AG04450 (cell line): ENCODE measurements at regions not wholly inside any gene's neighbourhood (a gene's known extent, or its start where the extent isn't known, plus 50 kb on each side); places are given as distances from the start of the nearest gene placed in this dataset.

Source experiments
- CTCF ChIA-PET: fragments of 300-600, 350-600 bp; formaldehyde crosslinking; extraction: SDS; loops from one replicate; lab custom pipeline; 2022; ENCODE audit warnings: antibody characterized with exemption, inconsistent platforms; lab: Charles Lee
- POLR2A ChIA-PET: fragments of 350-600 bp; formaldehyde crosslinking; extraction: SDS; loops from one replicate; lab custom pipeline; 2021; ENCODE audit warnings: antibody characterized with exemption, inconsistent platforms; lab: Yijun Ruan, JAX
- DNase-seq: peaks from one replicate; pipeline ENCODE4 v3.0.0-alpha.2; 2011; ENCODE audit warnings: low read depth, low spot score
- H3K27ac ChIP-seq: one replicate; pipeline ENCODE4 v1.5.1; 2012; ENCODE audit warnings: low read depth, low read length, control low read depth
- H3K27me3 ChIP-seq: one replicate; pipeline ENCODE4 v1.6.0; 2012; ENCODE audit warnings: low read length; ENCODE audit not compliant: control insufficient read depth, insufficient read depth
- H3K4me3 ChIP-seq: 2 replicates; pipeline ENCODE4 v1.5.1; 2011; ENCODE audit warnings: mild to moderate bottlenecking, low read depth, low read length, control low read depth
- H3K9me3 ChIP-seq: 2 replicates; pipeline ENCODE4 v1.5.1; 2012; ENCODE audit warnings: low read length; ENCODE audit not compliant: control insufficient read depth, insufficient read depth
- CTCF ChIP-seq: IDR thresholded peaks from 2 replicates; pipeline ENCODE4 v1.5.1; 2011; ENCODE audit warnings: low read depth, low read length, control low read depth, inconsistent platforms

GRCh38 chr4:62872856-62873255, 1536.4 kb downstream of the TECRL start:
- ChIA-PET POLR2A (no interaction called here), CTCF (no interaction called here)
- no peaks in the 10 kb centered on the region for H3K27me3 ChIP-seq
- no peak overlapping the region for H3K27ac ChIP-seq
- DNase-seq: no peak
- no peak for TF ChIP-seq CTCF
- no peak overlapping the region for H3K4me3 ChIP-seq
- peaks cover 11% of the 10 kb centered on the region; the same call in 1 of the 2 replicates for H3K9me3 ChIP-seq

DNA sequence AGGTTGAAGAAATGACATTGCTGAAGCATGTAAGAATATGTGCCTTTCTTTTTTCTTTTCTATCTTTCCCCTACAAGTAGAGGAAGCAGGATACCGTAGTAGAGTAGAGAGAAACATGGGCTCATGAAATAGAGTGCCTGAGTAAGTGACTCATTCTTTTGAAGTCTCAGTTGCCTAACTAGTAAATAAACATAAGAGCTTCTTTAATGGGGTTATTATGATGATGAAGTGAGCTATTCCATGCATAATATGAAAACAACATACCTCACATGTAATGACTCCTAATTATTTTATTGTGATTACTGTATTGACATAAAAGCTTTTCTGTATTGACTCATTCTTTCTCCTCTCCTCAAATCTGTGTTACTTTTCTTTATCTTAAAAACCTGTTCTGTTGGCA, 1538.2 kb downstream of the TECRL start:
- Histone ChIP-seq H3K27me3 (no peaks in the 10 kb centered on the region), H3K9me3 (peaks cover 15% of the 10 kb centered on the region; the same call in 1 of the 2 replicates), H3K4me3 (no peak overlapping the region), H3K27ac (no peak overlapping the region)
- ChIA-PET CTCF (no interaction called here), POLR2A (no interaction called here)
- TF ChIP-seq CTCF: no peak
- DNase-seq: no peak

DNA sequence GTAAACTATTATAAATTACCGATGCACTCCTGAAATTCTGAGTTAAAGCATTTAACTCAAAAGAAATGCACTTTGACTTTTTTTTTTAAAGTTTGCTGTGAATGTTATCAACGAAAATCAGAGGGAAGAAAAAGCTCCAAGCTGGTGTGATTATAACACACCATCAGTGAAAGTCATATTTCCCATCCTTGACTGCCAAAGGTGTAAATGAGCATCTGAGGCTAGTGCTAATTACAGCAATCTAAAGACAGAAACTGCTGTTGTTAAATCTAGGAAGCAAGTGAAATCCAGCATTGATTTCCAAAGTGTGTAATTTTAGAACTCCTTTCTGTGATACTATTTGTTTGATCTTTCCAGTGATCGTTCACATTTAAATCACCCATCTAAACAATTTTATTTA, 1538.8 kb downstream of the TECRL start:
- H3K4me3 ChIP-seq: no peak overlapping the region
- no peak for TF ChIP-seq CTCF
- peaks cover 18% of the 10 kb centered on the region; the same call in 1 of the 2 replicates for H3K9me3 ChIP-seq
- no peak for DNase-seq
- ChIA-PET CTCF (no interaction called here), POLR2A (no interaction called here)
- H3K27ac ChIP-seq: no peak overlapping the region
- no peaks in the 10 kb centered on the region for H3K27me3 ChIP-seq

DNA sequence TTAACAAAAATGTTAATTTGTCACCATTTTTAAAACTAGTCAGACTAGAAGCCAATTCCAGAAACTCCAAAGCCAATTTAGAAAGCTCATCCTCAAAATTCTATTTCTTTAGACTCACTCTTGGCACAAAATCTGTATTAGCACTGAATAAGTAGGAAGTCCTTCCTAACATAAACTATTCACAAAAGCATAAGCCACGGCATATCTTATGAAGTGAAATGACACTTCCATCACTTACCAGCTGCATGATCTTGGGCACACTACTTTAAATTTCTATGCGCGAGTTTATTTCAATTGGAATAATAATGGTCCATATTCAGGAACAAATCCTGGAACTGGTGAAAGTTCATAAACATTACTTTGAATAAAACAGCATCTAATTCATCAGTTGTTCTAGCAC, 1544.0 kb downstream of the TECRL start:
- Histone ChIP-seq H3K4me3 (no peak overlapping the region), H3K9me3 (peaks cover 8% of the 10 kb centered on the region; the same call in 1 of the 2 replicates), H3K27me3 (no peaks in the 10 kb centered on the region), H3K27ac (no peak overlapping the region)
- POLR2A ChIA-PET: no interaction called here
- CTCF ChIA-PET: no interaction called here
- TF ChIP-seq CTCF: no peak
- no peak for DNase-seq

GRCh38 chr4:62849696-62850095, 1559.6 kb downstream of the TECRL start:
- TF ChIP-seq CTCF: no peak
- Histone ChIP-seq H3K9me3 (peaks cover 7% of the 10 kb centered on the region), H3K4me3 (no peak overlapping the region), H3K27ac (no peak overlapping the region), H3K27me3 (no peaks in the 10 kb centered on the region)
- ChIA-PET POLR2A (no interaction called here), CTCF (no interaction called here)
- DNase-seq: no peak
